ENCODE measurements at regions not wholly inside any gene's neighbourhood (a gene's known extent, or its start where the extent isn't known, plus 50 kb on each side); places are given as distances from the start of the nearest gene placed in this dataset.

DNA sequence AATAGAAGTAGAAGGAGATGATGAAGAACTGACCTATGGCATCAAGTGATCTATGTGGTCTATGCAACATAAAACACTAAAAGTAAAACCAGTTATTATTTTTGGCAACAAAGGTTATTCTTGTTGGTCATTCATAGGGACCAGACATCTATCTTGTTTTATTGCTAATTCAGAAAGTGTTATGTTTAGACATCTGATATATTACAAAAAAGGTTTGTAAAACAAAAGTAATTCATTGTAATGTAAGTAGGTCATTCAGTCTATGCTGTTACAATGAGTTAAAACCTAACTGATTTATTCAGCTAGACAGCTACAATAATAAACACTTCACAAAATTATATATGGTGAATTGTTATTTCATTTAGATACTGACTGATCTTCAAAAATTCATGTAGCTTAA, 461.9 kb downstream of the PCDH17 start:
- Mint-ChIP-seq H3K4me1 (ENCODE audit: low read depth) (no peaks in the 10 kb centered on the region), H3K27me3 (no peaks in the 10 kb centered on the region), H3K27ac (no peak overlapping the region), H3K4me3 (no peak overlapping the region), H3K36me3 (ENCODE audit: low read depth) (no peaks in the 10 kb centered on the region), H3K9me3 (peaks cover 10% of the 10 kb centered on the region)
- no peak overlapping the region for H3K4me3 ChIP-seq (ENCODE audit: low read length)
- DNase-seq (no peak), ATAC-seq (ENCODE audit: poor library complexity) (no peak)
- CTCF ChIA-PET = no interaction called here
- peaks cover 0 to 5% of the 10 kb centered on the region in 2 experiments for H3K9me3 ChIP-seq (ENCODE audit: control insufficient read depth in 1 of 2, insufficient read depth in 1 of 2, low read length in 2 of 2)
- no peaks in the 10 kb centered on the region for H3K27me3 ChIP-seq (ENCODE audit: control insufficient read depth in 1 of 2, insufficient read depth in 2 of 2, low read length in 2 of 2)
- intact Hi-C loops (cut with DNase I, micrococcal nuclease) = no loop called here
- POLR2A ChIA-PET = no interaction called here
- TF ChIP-seq, protein P1, sequence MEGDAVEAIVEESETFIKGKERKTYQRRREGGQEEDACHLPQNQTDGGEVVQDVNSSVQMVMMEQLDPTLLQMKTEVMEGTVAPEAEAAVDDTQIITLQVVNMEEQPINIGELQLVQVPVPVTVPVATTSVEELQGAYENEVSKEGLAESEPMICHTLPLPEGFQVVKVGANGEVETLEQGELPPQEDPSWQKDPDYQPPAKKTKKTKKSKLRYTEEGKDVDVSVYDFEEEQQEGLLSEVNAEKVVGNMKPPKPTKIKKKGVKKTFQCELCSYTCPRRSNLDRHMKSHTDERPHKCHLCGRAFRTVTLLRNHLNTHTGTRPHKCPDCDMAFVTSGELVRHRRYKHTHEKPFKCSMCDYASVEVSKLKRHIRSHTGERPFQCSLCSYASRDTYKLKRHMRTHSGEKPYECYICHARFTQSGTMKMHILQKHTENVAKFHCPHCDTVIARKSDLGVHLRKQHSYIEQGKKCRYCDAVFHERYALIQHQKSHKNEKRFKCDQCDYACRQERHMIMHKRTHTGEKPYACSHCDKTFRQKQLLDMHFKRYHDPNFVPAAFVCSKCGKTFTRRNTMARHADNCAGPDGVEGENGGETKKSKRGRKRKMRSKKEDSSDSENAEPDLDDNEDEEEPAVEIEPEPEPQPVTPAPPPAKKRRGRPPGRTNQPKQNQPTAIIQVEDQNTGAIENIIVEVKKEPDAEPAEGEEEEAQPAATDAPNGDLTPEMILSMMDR (IDR thresholded peaks at IDR 0.05) = no peak
- no peak overlapping the region for H3K27ac ChIP-seq (ENCODE audit: low read depth in 1 of 2, low read length in 2 of 2)
- H3K4me1 ChIP-seq (ENCODE audit: insufficient read depth, low read length) = no peaks in the 10 kb centered on the region
- no peaks in the 10 kb centered on the region for H3K36me3 ChIP-seq (ENCODE audit: insufficient read depth, low read length)

DNA sequence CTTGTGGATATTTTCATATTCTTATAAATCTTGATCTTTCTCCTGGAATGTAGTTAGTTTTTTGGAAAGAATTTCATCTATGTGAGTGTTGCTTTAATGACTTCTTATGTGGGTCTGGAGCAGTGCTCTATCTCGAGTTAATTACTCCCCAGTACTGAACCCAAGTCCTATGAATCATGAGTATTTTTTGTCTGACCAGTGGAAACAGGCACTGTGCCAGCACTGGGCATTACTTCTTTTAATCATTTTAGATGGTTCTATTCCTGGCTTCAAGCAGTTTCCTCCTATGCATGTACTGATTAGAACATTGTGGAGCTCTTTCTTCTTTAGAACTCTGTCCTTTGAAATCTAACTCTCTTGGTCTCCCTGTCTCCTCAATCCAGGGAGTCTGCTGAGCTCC, 466.3 kb downstream of the PCDH17 start:
- Mint-ChIP-seq H3K27ac (no peak overlapping the region), H3K27me3 (no peaks in the 10 kb centered on the region), H3K36me3 (ENCODE audit: low read depth) (no peaks in the 10 kb centered on the region), H3K4me3 (no peak overlapping the region), H3K9me3 (peaks cover 10% of the 10 kb centered on the region), H3K4me1 (ENCODE audit: low read depth) (no peaks in the 10 kb centered on the region)
- TF ChIP-seq, protein P1 (IDR thresholded peaks at IDR 0.05) = no peak
- no peaks in the 10 kb centered on the region for H3K36me3 ChIP-seq (ENCODE audit: insufficient read depth, low read length)
- no peaks in the 10 kb centered on the region for H3K27me3 ChIP-seq (ENCODE audit: control insufficient read depth in 1 of 2, insufficient read depth in 2 of 2, low read length in 2 of 2)
- no peaks in the 10 kb centered on the region for H3K9me3 ChIP-seq (ENCODE audit: control insufficient read depth in 1 of 2, insufficient read depth in 1 of 2, low read length in 2 of 2)
- no peak overlapping the region for H3K4me3 ChIP-seq (ENCODE audit: low read length)
- no peak for DNase-seq
- ATAC-seq (ENCODE audit: poor library complexity) = no peak
- no peak overlapping the region for H3K27ac ChIP-seq (ENCODE audit: low read depth in 1 of 2, low read length in 2 of 2)
- no peaks in the 10 kb centered on the region for H3K4me1 ChIP-seq (ENCODE audit: insufficient read depth, low read length)
- CTCF ChIA-PET = no interaction called here
- intact Hi-C loops (cut with DNase I, micrococcal nuclease) = loop anchor here in 1 of 2 experiments (5.0 kb wide), 1 partner anchor 754 kb away; no protein-coding TSS in a partner anchor
- POLR2A ChIA-PET = no interaction called here

DNA sequence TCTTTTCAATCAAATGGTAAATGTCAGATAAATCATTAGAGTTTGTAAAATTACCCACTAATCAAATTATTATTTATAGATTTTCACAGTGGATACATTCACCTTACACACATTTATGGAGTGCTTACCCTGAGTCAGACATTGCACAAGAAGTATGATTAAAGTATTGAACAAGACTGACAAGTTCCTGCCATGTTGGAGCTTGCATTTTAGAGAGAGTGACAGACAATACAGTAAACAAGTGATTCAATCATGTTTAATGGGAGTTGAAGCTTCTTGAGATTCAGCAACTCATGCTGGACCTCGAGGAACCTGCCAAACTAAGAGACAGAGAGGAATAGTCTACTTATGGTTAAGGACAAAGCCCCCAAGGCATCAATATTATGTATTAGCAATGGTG, 487.8 kb downstream of the PCDH17 start:
- H3K36me3 ChIP-seq (ENCODE audit: insufficient read depth, low read length) = no peaks in the 10 kb centered on the region
- no peak for DNase-seq
- CTCF ChIA-PET = no interaction called here

More for the DNA sequence above, 487.8 kb downstream of the PCDH17 start:
- TF ChIP-seq, protein P1 (IDR thresholded peaks at IDR 0.05) = no peak
- no peak overlapping the region for H3K27ac Mint-ChIP-seq
- Histone ChIP-seq H3K4me3 (ENCODE audit: low read length) (no peak overlapping the region), H3K27ac (ENCODE audit: low read depth in 1 of 2, low read length in 2 of 2) (no peak overlapping the region), H3K9me3 (ENCODE audit: control insufficient read depth in 1 of 2, insufficient read depth in 1 of 2, low read length in 2 of 2) (peaks cover 0 to 5% of the 10 kb centered on the region in 2 experiments), H3K4me1 (ENCODE audit: insufficient read depth, low read length) (no peaks in the 10 kb centered on the region), H3K27me3 (ENCODE audit: control insufficient read depth in 1 of 2, insufficient read depth in 2 of 2, low read length in 2 of 2) (no peaks in the 10 kb centered on the region)
- no peaks in the 10 kb centered on the region for H3K36me3 Mint-ChIP-seq (ENCODE audit: low read depth)
- H3K4me3 Mint-ChIP-seq = no peak overlapping the region
- H3K9me3 Mint-ChIP-seq = peaks cover 19% of the 10 kb centered on the region
- no peaks in the 10 kb centered on the region for H3K27me3 Mint-ChIP-seq
- no peak for ATAC-seq (ENCODE audit: poor library complexity)
- POLR2A ChIA-PET = no interaction called here
- no peaks in the 10 kb centered on the region for H3K4me1 Mint-ChIP-seq (ENCODE audit: low read depth)
- intact Hi-C loops (cut with DNase I, micrococcal nuclease) = no loop called here

Measured in CD4-positive, alpha-beta T cell (primary cell).